ENCODE measurements at regions not wholly inside any gene's neighbourhood (a gene's known extent, or its start where the extent isn't known, plus 50 kb on each side); places are given as distances from the start of the nearest gene placed in this dataset.

DNA sequence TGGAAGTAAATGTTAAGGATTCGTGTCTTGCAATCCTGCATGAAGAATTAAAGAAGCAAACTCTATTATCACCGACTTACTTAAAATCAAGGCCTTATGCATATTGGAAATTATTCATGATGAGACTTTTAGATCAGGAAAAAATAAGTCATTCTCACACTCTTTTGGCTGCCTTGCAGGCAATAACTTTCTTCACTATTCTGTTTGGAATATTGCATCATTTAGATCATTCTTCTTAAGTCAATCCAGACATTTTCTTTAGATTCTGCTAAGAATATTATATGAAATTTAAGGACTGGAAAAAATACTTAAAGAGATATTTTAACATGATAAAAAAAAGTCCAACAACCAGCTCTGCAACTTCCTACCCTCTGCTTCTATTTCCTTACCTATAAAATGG lies 245.4 kb downstream of the LRRN1 start:
- Histone ChIP-seq H2BK120ac (ENCODE audit: low read depth, low read length) (no peak overlapping the region), H2BK15ac (ENCODE audit: low read depth, low read length) (no peak overlapping the region), H3K56ac (ENCODE audit: extremely low read depth, insufficient read depth, low read length) (no peak overlapping the region), H2AFZ (replicated peaks; ENCODE audit: low read length, poor library complexity) (no peak overlapping the region), H4K91ac (ENCODE audit: insufficient read depth, low read depth, low read length) (no peak overlapping the region), H4K5ac (ENCODE audit: low read depth, low read length) (no peak overlapping the region), H3K27me3 (ENCODE audit: control insufficient read depth, insufficient read depth, low read length) (no peaks in the 10 kb centered on the region), H3K9ac (ENCODE audit: low read depth, low read length) (no peak overlapping the region), H4K8ac (ENCODE audit: low read depth in 2 of 2, low read length in 2 of 2) (no peak overlapping the region), H3K23ac (ENCODE audit: low read depth, low read length) (no peak overlapping the region), H4K20me1 (ENCODE audit: insufficient read depth, low read length) (no peaks in the 10 kb centered on the region), H2AK5ac (ENCODE audit: low read depth, low read length) (no peak overlapping the region), H3K18ac (ENCODE audit: low read depth, low read length) (no peak overlapping the region), H3K79me1 (ENCODE audit: low read depth in 1 of 2, low read length in 2 of 2) (no peaks in the 10 kb centered on the region), H2AK9ac (replicated peaks; ENCODE audit: low read depth, low read length, poor library complexity) (no peak overlapping the region), H3K9me1 (ENCODE audit: insufficient read depth, low read length) (no peaks in the 10 kb centered on the region), H2BK5ac (ENCODE audit: low read depth, low read length, poor library complexity, severe bottlenecking) (no peak overlapping the region), H3K4me1 (ENCODE audit: control insufficient read depth, insufficient read depth, low read length) (no peaks in the 10 kb centered on the region), H3K14ac (replicated peaks; ENCODE audit: low read depth, low read length) (no peak overlapping the region), H3K9me3 (ENCODE audit: control insufficient read depth, insufficient read depth, low read length) (peaks cover 13% of the 10 kb centered on the region), H3K4me3 (ENCODE audit: insufficient read depth, low read depth, low read length) (no peak overlapping the region), H3K4me2 (ENCODE audit: low read depth, low read length) (no peak overlapping the region), H3K27ac (ENCODE audit: insufficient read depth, low read length) (no peak overlapping the region), H2BK20ac (ENCODE audit: low read depth, low read length) (no peak overlapping the region), H3K36me3 (ENCODE audit: control insufficient read depth, insufficient read depth, low read length) (no peaks in the 10 kb centered on the region), H3K4ac (ENCODE audit: low read depth, low read length) (no peak overlapping the region)
- DNase-seq (no peak), ATAC-seq (ENCODE audit: low read depth) (no peak)
- no TSS peak for BruUV-seq (replicated peaks)
- WGBS, 2 experiments (ENCODE audit: extremely low coverage in 2 of 2, insufficient read length in 1 of 2), result no CpG with 5 or more reads among the region's 2 CpGs
- ChIA-PET POLR2A (ENCODE audit: unreplicated experiment) (no interaction called here), CTCF (no interaction called here)
- dilution Hi-C loops (cut with HindIII; ENCODE audit: low sequenced_read_pairs, unreplicated experiment) (no loop called here), in situ Hi-C loops (cut with MboI; ENCODE audit: low sequenced_read_pairs) (no loop called here), intact Hi-C loops (cut with micrococcal nuclease) (no loop called here)
- TF ChIP-seq MAZ (IDR thresholded peaks at IDR 0.05; ENCODE audit: borderline replicate concordance, low read depth, low read length), result no peak
- TF ChIP-seq RFX5 (IDR thresholded peaks at IDR 0.05; ENCODE audit: low read depth, low read length), result no peak

Data from IMR-90 (cell line).